GM21367 (cell line): ENCODE measurements at regions not wholly inside any gene's neighbourhood (a gene's known extent, or its start where the extent isn't known, plus 50 kb on each side); places are given as distances from the start of the nearest gene placed in this dataset.
"Not testable (repeated sequence)": the region's sequence is repeated elsewhere in the genome, so short reads cannot be mapped to it uniquely, and the experiment has no call there.

Source experiments
- ATAC-seq: cut with Tn5 transposase; IDR thresholded peaks from one replicate; pipeline ENCODE4 v1.9.1; 2021; ENCODE audit not compliant: unreplicated experiment

DNA sequence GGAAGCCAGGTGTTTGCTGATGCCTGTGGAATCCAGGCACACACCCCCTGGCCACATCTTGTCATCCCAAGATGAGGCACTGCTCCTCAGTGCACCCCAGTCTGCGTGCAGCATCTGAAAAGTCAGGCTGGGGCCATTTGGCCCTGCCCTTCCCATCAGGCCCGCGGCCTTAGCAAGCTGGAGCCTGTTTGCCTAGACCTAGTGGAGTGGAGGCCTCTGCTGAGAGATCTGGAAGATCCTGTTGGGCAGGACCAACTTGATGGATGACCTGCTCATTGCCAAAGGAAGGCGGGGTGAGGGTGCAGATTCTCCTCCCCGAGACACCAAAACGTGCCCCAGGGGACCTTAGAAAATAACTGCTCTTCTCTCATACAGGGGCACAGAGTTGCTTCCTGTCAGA is 220.2 kb downstream of the SHQ1 start:
- ATAC-seq, result no peak

DNA sequence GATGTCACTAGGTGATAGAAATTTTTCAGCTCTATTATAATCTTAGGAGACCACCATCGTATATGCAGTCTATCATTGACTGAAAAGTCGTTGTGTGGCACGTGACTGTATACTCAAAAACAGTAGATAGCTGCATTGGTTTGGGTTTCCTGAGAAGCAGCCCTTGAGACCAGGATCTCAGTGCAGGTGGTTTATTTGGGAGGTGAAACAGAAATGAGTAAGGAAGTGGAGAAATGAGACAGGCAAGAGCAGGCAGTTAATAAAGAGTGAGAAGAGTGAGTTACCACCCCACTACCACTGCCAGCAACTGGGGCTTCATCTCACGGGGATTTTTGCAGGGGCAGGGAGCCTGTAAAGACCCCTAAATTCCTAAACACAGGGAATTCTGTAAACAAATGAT is 221.0 kb downstream of the SHQ1 start:
- no peak for ATAC-seq

DNA sequence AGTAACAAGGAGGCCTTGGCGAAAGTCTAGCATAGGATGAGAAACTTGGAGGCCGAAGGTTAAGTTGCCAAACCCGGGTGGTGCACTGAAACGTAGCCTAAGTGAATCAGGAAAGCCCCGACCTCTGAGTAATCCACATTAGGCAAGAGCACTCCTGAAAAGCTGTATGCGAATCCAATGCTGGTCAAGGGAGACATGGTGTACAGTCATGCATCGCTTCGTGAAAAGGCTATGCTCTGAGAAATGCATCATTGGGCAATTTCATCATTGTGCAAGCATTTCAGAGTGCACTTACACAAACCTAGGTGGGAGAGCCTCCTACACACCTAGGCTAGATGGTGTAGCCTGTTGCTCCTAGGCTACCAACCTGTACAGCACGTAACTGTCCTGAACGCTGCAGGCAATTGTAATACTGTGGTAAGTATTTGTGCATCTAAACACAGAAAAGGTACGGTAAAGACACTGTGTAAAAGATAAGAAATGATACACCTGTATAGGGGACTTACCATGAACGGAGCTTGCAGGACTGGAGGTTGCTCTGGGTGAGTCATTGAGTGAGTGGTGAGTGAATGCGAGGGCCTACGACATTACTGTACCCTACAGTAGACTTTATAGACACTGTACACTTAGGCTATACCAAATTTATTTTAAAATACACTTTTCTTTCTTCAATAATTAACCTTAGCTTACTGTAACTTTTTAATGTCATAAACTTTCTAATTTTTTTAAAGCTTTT is 222.5 kb downstream of the SHQ1 start:
- ATAC-seq, result no peak

DNA sequence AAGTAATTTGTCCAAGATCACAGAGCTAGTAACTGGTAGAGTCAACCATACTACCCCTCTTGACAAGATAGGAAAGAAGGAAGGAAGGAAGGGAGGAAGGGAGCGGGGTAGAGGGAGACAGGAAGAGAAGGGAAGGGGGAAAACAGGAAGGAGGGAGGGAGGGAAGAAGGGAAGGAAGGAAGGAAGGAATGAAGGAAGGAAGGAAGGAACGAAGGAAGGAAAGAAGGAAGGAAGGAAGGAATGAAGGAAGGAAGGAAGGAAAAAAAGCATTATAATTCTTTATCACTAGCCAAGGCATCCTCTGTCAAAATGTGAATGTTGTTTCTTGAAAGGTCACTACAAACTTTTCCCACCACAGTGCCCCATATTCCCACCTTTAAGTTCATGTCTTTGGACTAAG is 223.6 kb downstream of the SHQ1 start:
- no peak for ATAC-seq

DNA sequence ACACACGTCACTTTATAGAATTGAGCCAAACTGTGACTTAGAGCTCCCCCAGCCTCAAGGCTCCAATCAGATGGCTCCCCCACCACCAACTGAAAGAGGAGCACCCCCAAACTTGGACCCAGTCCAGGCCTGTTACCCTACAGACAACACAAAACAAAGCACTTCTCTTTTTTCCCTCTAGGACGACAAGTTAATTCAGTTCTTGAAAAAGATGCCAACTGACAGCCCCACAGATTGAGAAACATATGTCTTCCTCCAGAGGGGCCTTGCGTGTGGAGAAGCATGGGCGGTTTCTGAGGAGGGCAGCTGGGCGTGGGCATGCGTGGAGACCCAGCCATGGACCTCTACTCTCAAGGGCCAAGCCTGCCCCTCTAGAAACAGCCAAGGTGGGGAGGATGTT is 229.5 kb downstream of the SHQ1 start:
- ATAC-seq, result no peak

DNA sequence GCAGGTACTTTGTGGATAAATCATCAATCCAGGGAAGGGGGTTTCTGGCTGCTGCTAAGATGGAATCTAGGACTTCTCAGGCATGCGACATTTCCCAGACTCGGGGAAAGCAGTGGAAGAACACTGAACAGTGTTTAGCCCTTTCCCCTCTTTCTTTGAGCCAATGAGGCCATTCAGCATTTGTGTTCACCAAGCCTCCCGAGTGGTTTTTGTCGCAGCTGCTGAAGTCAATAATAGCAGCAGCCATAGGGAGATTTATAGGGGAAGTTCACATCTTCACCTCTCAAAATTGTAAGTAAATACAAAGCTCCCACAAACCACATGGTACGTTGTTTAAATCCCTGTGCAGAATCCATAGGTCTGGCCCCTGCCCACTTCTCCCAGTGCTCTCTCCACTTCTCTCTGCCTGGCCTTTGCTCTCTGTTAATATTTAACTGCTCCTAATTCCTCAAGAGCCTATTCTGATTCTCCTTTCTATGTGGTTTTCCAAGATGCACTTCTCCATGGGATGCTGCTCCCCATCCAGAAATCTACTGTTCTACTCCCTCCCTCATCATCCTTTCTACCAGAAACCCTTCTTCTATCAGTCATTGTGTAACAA is 230.7 kb downstream of the SHQ1 start:
- no peak for ATAC-seq

DNA sequence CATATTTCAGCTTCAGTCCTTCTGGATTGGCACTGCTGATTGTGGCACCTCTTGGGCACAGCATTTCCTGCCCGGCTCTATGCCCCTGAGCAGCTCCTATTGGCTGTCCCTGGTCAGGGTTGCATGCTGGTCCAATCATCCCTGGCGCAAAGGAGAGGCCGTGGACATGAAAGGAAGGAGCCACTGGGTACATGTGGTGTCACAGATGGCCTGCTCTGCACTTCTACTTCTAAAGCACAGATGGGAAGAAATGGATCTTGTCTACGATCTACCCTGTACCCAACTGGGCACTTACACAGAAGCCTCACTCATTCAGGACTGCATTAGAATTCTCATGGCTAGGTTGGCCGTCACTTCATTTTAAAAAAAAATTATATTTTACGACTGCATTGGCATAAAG is 232.5 kb downstream of the SHQ1 start:
- no peak for ATAC-seq

DNA sequence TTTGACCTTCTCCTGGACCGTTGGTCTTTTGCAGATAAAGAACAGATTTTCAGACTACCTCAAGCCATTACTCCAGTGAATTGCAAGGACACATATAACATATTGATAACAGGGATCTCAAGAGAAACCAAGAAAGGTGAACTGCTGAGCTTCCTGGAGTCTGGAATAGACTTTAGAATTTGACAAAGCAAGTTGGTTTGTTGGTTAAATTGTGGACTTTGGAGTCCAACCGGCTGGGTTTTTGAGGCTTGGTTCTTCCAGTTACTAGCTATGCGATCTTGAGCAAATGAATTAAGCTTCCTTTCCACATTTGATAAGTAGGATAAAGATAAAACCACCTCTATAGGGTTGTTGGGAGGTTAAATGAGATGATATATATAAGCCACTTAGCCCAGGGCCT is 233.1 kb downstream of the SHQ1 start:
- no peak for ATAC-seq

DNA sequence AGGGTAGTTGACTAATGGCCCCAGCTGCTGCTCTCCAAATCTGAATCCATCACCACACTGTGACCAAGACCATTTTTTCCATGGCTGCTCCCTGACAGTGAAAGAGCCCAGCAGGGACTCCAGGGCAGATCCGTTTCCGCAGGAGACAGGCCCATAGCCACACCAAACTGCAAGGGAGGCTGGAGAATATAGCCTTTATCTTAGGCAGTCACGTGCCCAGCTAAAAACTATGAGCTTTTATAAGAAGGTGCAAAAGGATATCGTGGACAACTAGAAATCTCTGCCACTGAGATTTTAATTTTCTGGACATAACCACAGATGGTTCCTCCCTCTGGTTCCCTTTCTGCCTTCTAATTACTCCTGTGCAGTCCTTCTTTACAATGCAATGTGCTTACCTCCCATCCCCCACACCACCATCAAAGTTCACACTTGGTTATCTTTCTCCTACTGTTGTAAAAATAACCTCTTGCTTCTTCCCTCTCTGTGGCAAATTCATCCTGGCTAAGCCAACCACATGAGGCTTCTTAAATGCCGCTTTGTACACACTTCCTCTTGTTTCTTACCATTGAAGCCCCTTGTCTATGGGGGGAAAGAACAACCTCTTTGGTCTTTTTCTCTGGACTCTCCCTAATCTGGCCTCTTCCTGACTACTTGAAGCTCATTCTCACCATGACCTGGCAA is 233.7 kb downstream of the SHQ1 start:
- no peak for ATAC-seq

DNA sequence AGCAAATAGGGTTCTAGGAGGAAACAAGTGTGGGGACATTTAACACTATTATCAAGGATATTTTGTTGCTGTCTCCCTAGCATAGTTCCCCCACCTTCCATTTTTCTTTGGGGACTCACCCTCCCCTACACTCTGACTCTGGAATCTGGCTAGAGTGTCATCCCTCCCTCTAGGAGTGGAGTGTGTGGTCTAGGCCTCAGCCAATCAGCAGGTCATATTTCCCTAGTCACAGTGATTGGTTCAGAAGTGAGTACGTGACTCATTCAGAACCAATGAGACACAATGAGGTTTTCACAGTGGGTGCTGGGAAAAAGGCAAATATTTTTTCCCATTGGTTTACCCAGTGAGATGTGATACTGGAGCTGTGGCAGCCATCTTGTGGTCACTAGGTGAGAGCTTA is 234.4 kb downstream of the SHQ1 start:
- ATAC-seq, result no peak

DNA sequence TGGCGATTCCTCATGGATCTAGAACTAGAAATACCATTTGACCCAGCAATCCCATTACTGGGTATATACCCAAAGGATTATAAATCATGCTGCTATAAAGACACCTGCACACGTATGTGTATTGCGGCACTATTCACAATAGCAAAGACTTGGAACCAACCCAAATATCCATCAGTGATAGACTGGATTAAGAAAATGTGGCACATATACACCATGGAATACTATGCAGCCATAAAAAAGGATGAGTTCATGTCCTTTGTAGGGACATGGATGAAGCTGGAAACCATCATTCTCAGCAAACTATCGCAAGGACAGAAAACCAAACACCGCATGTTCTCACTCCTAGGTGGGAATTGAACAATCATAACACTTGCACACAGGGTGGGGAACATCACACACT is 239.1 kb downstream of the SHQ1 start:
- ATAC-seq, result not testable (repeated sequence)

DNA sequence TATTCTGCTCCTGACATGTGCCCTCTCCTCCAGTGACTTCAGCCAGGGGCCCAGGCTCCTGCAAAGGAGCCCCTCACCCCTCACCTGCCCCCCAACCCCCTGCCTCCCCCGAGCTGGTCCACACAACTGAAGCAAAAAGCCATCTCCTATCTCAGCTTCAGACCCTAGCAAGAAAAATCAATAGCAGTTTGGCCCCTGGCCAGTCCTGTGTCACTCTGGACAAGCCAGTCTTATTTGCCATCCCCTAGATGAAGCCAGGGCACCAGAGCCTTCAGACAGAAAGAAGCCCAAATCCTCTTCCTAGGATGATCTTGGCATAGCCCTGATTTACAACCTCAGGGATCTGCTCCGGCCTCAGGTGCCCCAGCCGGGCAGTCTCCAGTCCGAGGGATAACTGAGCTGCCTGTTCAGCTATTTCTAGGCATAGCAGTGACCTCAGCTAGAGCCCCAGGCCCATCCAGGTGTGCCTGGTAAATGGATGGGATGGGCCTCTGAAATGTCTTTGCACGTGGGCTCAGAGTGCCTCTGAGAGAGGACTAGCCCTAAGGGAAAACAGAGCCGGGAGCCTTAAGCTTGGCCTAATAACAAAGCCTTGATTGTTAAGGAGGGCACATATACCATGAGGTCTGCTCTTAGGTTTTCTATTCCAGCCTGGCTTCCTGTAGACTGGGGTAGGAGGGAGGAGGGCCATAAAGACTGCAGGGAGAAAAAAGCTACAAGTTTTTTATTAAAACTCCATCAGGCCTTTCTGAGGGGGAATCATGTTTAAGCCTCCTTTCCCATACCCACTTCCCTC is 242.0 kb downstream of the SHQ1 start:
- no peak for ATAC-seq

DNA sequence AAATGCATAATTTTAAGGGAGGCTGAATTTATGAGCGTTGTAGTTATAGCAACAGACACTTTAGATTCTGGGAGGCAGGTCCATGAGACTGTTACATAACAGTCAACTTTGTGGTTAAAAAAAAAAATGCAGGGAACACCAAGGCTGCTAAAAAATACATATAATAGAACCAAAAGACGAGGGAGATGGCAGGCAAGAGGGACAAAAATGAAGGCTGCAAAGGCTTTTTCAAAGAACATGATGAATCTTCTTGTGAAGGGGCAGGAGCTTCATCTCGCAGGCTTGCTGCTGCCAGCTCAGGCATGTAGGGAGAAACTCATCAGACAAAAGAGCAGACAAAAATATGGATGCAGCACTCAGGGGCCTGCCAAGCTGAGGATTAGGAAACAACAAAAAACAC is 243.9 kb downstream of the SHQ1 start:
- ATAC-seq, result no peak

DNA sequence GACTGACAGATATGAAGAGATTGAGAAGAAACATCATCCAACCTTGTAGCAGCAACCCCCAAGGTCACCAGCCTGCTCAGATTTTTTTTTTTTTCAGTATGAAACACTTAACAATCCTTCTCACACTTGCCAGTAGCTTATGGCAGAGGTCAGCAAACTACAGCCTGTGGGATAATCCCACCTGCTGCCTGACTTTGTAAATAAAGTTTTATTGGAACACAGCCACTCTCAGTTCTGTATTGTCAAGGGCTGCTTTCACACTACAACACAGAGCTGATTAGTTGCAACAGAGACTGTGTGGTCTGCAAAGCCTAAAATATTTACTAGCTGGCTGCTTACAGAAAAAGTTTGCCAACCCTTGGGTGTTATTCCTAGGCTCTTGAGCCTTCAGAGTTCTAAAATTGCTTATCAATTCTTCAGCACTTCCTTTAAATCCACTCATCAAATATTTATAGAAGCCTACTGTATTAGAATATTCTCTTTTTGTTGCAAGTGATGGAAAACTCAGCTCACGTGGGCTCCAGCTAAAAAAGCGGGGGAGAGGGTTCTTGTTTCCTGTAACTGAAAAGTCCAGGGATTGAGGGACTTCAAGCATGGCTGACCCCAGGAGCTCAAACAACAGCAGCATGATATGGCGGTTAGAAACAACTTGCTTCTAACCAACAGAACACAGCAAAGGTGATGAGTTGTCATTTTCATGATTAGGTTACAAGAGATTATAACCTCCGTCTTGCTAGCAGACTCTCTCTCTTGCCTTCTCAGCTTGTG is 246.1 kb downstream of the SHQ1 start:
- ATAC-seq, result no peak

DNA sequence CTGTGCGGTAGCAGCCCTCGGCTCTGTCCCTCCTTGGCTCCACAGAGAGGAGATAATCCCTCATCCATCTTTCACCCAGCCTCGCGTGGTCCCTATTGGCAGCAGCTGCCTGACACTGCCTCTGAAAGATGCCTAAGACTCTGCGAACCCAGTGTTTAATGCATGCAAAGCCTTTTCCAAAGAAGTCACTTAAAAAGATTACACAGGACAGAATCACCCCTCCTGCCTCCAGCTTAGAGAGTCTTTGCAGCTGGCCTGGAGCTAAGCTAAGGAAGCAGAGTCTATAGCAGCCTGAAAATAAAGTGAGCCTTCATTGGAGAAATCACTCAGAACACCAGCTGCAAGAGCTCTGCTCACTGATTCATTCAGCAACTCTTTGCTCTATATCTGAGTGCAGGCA is 247.2 kb downstream of the SHQ1 start:
- no peak for ATAC-seq

DNA sequence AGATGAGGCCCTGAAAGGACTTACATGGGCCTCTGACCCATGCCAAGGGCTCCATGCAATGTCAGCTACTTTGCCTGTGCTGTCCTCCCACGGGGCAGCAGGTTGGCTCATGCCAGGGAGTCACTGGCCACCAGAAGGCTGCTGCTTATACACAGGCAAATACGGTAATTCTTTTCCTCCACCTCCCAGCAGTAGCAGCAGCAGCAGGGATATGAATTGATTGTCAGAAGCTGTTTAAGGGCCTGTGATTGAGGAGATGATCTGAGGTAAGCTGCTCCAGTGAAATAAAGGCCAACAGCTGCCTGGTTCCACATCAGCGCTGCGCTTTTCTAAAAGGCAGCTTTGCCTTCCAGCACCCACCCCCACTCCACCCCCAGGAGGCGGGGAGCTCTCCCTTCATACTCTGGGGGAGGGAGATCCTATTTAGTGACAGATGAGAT is 250.5 kb downstream of the SHQ1 start:
- no peak for ATAC-seq

DNA sequence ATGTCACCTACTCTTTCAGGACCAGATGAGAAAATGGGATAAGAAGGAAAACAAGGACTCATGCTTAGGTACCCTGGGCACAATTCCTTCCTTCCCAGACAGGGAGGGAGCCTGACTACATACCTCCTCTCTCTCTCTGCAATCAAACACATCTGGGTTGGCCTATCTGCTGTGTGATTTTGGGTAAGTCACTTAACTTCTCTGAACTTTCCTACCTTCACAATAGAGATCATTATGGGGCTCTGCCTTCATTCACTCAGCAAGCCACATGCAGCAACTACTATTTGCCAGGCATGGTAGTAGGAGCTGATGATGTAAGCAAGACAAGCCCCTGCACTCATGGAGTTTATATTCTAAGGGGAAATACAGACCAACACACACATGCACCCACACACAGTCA is 251.2 kb downstream of the SHQ1 start:
- ATAC-seq, result no peak

DNA sequence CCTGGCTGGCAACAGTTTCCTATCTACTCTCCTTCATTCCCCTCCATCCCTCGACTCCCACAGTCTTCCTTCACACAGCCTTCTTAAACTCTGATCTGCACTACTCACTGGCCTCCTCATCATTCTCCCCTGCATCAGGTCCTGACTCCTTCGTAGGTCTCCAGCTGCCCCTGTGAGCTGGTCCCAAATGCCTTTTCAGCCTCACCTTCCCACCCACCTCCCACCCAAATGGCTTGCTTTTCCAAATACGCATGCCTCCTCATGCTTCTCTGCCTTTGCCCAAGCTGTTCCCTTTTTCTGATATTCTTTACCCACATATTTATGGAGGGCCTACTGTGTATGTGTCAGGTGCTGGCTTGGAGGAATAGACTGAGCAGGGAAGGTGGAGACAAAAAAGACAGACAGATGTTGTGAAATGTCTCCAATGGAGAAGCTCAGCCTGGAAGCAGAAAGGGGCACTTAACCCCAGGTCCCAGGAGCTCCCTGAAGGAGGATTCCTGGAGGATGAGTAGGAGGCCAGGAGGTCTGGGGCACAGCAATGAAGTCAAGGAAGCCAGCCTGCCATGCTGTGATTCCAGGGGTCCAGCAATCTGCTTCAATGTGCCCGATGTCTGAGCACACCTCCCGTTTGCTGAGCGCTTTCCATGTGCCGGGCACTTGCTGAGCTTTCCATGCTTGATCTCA is 252.2 kb downstream of the SHQ1 start:
- no peak for ATAC-seq

DNA sequence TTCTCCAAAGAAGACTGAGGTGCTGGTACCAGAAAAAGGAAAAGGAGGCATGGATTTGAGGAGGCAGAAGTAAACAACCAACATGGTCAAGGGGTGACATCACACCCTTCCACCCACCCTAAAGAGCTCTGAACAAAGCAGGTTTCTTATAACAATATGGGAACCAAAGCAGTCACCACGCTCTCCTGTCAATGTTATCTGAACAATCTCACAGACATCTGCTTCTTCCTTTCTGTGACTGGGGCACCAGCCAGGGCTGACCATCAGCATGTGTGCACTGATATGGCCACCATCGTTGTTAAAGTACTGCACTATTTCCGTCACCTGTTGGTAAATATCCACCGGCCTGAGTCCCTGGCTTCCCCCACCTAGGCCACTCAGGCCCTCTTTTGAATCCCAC is 252.9 kb downstream of the SHQ1 start:
- no peak for ATAC-seq

DNA sequence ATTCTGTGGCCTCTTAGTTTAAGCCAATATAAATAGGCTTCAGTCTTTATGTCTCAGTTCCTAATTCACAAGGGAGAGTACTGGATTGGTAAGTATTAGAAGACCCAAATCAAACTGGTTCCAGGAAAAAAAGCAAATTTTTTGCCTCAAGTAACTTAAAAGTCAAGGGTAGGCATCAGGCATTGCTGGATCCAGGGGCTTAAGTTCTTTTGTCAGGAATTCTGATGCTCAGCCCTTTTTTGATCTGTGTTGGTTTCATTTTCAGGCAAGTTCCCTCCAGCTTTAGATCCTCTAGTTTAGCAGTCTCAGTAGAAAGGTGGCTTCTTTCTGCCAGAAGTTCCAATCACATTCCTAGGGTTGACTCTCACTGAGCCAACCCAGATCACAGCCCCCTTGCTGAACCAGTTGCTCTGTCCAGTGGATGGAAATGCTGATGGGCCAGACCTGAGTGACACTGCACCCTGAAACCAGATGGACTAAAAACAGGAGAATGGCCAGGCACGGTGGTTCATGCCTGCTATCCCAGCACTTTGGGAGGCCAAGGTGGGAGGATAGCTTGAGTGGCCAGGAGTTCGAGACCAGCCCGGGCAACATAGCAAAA is 253.5 kb downstream of the SHQ1 start:
- ATAC-seq, result no peak
